ENCODE measurements at regions not wholly inside any gene's neighbourhood (a gene's known extent, or its start where the extent isn't known, plus 50 kb on each side); places are given as distances from the start of the nearest gene placed in this dataset.
"Not testable (repeated sequence)": the region's sequence is repeated elsewhere in the genome, so short reads cannot be mapped to it uniquely, and the experiment has no call there.

- CTCF ChIA-PET, result interaction anchor here in 1 of 2 donors (0.7 kb wide), 1 partner anchor 68 kb away, joined by 3 read pairs; no protein-coding TSS in a partner anchor
- not testable (repeated sequence) for ATAC-seq (replicated peaks in 1 of 4)
Observed at GRCh38 chr17:14518919-14519318, 218.0 kb downstream of the HS3ST3B1 start.

GRCh38 chr17:14514973-14515372 is 214.1 kb downstream of the HS3ST3B1 start:
- Mint-ChIP-seq H3K4me1 (no peaks in the 10 kb centered on the region), H3K27ac (no peak overlapping the region), H3K4me3 (no peak overlapping the region), H3K9me3 (no peaks in the 10 kb centered on the region), H3K27me3 (no peaks in the 10 kb centered on the region), H3K36me3 (no peaks in the 10 kb centered on the region)
- no peak for ATAC-seq (replicated peaks in 1 of 4)
- H3K9me3 ChIP-seq, result no peaks in the 10 kb centered on the region
- no CpG with 5 or more reads among the region's 3 CpGs for WGBS (ENCODE audit: insufficient coverage)
- H3K27ac ChIP-seq (ENCODE audit: low read length), result no peak overlapping the region
- ChIA-PET CTCF (no interaction called here), POLR2A (no interaction called here)
- no peak for DNase-seq
- no peak overlapping the region for H3K4me3 ChIP-seq (ENCODE audit: control insufficient read depth in 1 of 2, extremely low read depth in 1 of 2, low read length in 1 of 2)
- no peaks in the 10 kb centered on the region for H3K27me3 ChIP-seq (replicated peaks in 1 of 2; ENCODE audit: control insufficient read depth in 2 of 2, extremely low read depth in 1 of 2, insufficient read depth in 2 of 2, low read length in 1 of 2)
- H3K36me3 ChIP-seq (ENCODE audit: control insufficient read depth in 2 of 2, extremely low read depth in 1 of 2, insufficient read depth in 1 of 2, low read length in 1 of 2), result no peaks in the 10 kb centered on the region
- H3K4me1 ChIP-seq (ENCODE audit: control insufficient read depth in 1 of 2, extremely low read depth in 1 of 2, insufficient read depth in 2 of 2, low read length in 2 of 2), result no peaks in the 10 kb centered on the region

More at GRCh38 chr17:14518919-14519318, 218.0 kb downstream of the HS3ST3B1 start:
- not testable (repeated sequence) for H3K27me3 ChIP-seq (replicated peaks in 1 of 2; ENCODE audit: control insufficient read depth in 2 of 2, extremely low read depth in 1 of 2, insufficient read depth in 2 of 2, low read length in 1 of 2); H3K9me3 ChIP-seq; H3K36me3 Mint-ChIP-seq; H3K4me1 ChIP-seq (ENCODE audit: control insufficient read depth in 1 of 2, extremely low read depth in 1 of 2, insufficient read depth in 2 of 2, low read length in 2 of 2); H3K4me3 Mint-ChIP-seq; H3K4me1 Mint-ChIP-seq; H3K9me3 Mint-ChIP-seq; H3K36me3 ChIP-seq (ENCODE audit: control insufficient read depth in 2 of 2, extremely low read depth in 1 of 2, insufficient read depth in 1 of 2, low read length in 1 of 2); H3K27ac Mint-ChIP-seq; H3K27ac ChIP-seq (ENCODE audit: low read length); H3K4me3 ChIP-seq (ENCODE audit: control insufficient read depth in 1 of 2, extremely low read depth in 1 of 2, low read length in 1 of 2); H3K27me3 Mint-ChIP-seq; DNase-seq
- WGBS (ENCODE audit: insufficient coverage), result 100% methylated on average over 2 of the region's 3 CpGs
- POLR2A ChIA-PET, result interaction anchor here in 1 of 2 donors (0.6 kb wide), 1 partner anchor 353 kb away, joined by 5 read pairs; no protein-coding TSS in a partner anchor

- H3K9me3 ChIP-seq, result no peaks in the 10 kb centered on the region
- ChIA-PET POLR2A (no interaction called here), CTCF (no interaction called here)
- peaks cover 0 to 3% (median 0%) of the 10 kb centered on the region in 3 donors for H3K9me3 Mint-ChIP-seq
- no peak overlapping the region for H3K4me3 ChIP-seq (ENCODE audit: control insufficient read depth in 1 of 2, extremely low read depth in 1 of 2, low read length in 1 of 2)
- ATAC-seq (replicated peaks in 1 of 4), result no peak
- no peak for DNase-seq
- no peaks in the 10 kb centered on the region for H3K4me1 Mint-ChIP-seq
- H3K36me3 Mint-ChIP-seq, result no peaks in the 10 kb centered on the region
- no peak overlapping the region for H3K27ac ChIP-seq (ENCODE audit: low read length)
- H3K4me3 Mint-ChIP-seq, result no peak overlapping the region
- H3K4me1 ChIP-seq (ENCODE audit: control insufficient read depth in 1 of 2, extremely low read depth in 1 of 2, insufficient read depth in 2 of 2, low read length in 2 of 2), result no peaks in the 10 kb centered on the region
- H3K36me3 ChIP-seq (ENCODE audit: control insufficient read depth in 2 of 2, extremely low read depth in 1 of 2, insufficient read depth in 1 of 2, low read length in 1 of 2), result no peaks in the 10 kb centered on the region
- WGBS (ENCODE audit: insufficient coverage), result no CpG with 5 or more reads among the region's 3 CpGs
- no peaks in the 10 kb centered on the region for H3K27me3 ChIP-seq (replicated peaks in 1 of 2; ENCODE audit: control insufficient read depth in 2 of 2, extremely low read depth in 1 of 2, insufficient read depth in 2 of 2, low read length in 1 of 2)
- no peaks in the 10 kb centered on the region for H3K27me3 Mint-ChIP-seq
- H3K27ac Mint-ChIP-seq, result no peak overlapping the region
Observed at GRCh38 chr17:14513835-14514234, 213.0 kb downstream of the HS3ST3B1 start.

GRCh38 chr17:14510136-14510535 is 209.3 kb downstream of the HS3ST3B1 start:
- CTCF ChIA-PET, result no interaction called here
- no peak for ATAC-seq (replicated peaks in 1 of 4)

GRCh38 chr17:14508156-14508555 is 207.3 kb downstream of the HS3ST3B1 start:
- CTCF ChIA-PET, result no interaction called here

More at GRCh38 chr17:14510136-14510535, 209.3 kb downstream of the HS3ST3B1 start:
- no peak overlapping the region for H3K27ac ChIP-seq (ENCODE audit: low read length)
- H3K27me3 Mint-ChIP-seq, result no peaks in the 10 kb centered on the region
- no peaks in the 10 kb centered on the region for H3K36me3 Mint-ChIP-seq
- no peaks in the 10 kb centered on the region for H3K36me3 ChIP-seq (ENCODE audit: control insufficient read depth in 2 of 2, extremely low read depth in 1 of 2, insufficient read depth in 1 of 2, low read length in 1 of 2)
- no peak for DNase-seq
- H3K4me1 Mint-ChIP-seq, result no peaks in the 10 kb centered on the region
- H3K4me3 Mint-ChIP-seq, result no peak overlapping the region
- no peaks in the 10 kb centered on the region for H3K4me1 ChIP-seq (ENCODE audit: control insufficient read depth in 1 of 2, extremely low read depth in 1 of 2, insufficient read depth in 2 of 2, low read length in 2 of 2)
- H3K4me3 ChIP-seq (ENCODE audit: control insufficient read depth in 1 of 2, extremely low read depth in 1 of 2, low read length in 1 of 2), result no peak overlapping the region
- no peaks in the 10 kb centered on the region for H3K27me3 ChIP-seq (replicated peaks in 1 of 2; ENCODE audit: control insufficient read depth in 2 of 2, extremely low read depth in 1 of 2, insufficient read depth in 2 of 2, low read length in 1 of 2)
- no CpG with 5 or more reads among the region's 3 CpGs for WGBS (ENCODE audit: insufficient coverage)
- H3K9me3 Mint-ChIP-seq, result peaks cover 0 to 3% (median 0%) of the 10 kb centered on the region in 3 donors
- H3K9me3 ChIP-seq, result no peaks in the 10 kb centered on the region
- POLR2A ChIA-PET, result no interaction called here
- no peak overlapping the region for H3K27ac Mint-ChIP-seq

GRCh38 chr17:14506364-14506763 is 205.5 kb downstream of the HS3ST3B1 start:
- 90% methylated on average over 3 of the region's 5 CpGs for WGBS (ENCODE audit: insufficient coverage)
- Mint-ChIP-seq H3K27me3 (no peaks in the 10 kb centered on the region), H3K36me3 (no peaks in the 10 kb centered on the region), H3K27ac (no peak overlapping the region), H3K4me1 (no peaks in the 10 kb centered on the region), H3K4me3 (no peak overlapping the region), H3K9me3 (peaks cover 0 to 4% (median 3%) of the 10 kb centered on the region in 3 donors)
- H3K9me3 ChIP-seq, result no peaks in the 10 kb centered on the region
- H3K4me1 ChIP-seq (ENCODE audit: control insufficient read depth in 1 of 2, extremely low read depth in 1 of 2, insufficient read depth in 2 of 2, low read length in 2 of 2), result no peaks in the 10 kb centered on the region
- no peaks in the 10 kb centered on the region for H3K36me3 ChIP-seq (ENCODE audit: control insufficient read depth in 2 of 2, extremely low read depth in 1 of 2, insufficient read depth in 1 of 2, low read length in 1 of 2)
- ChIA-PET POLR2A (interaction anchor here in 1 of 2 donors (0.7 kb wide), 1 partner anchor 377 kb away, joined by 3 read pairs; no protein-coding TSS in a partner anchor), CTCF (no interaction called here)
- ATAC-seq (replicated peaks in 1 of 4) (no peak), DNase-seq (no peak)
- no peaks in the 10 kb centered on the region for H3K27me3 ChIP-seq (replicated peaks in 1 of 2; ENCODE audit: control insufficient read depth in 2 of 2, extremely low read depth in 1 of 2, insufficient read depth in 2 of 2, low read length in 1 of 2)
- no peak overlapping the region for H3K27ac ChIP-seq (ENCODE audit: low read length)
- H3K4me3 ChIP-seq (ENCODE audit: control insufficient read depth in 1 of 2, extremely low read depth in 1 of 2, low read length in 1 of 2), result no peak overlapping the region

More at GRCh38 chr17:14508156-14508555, 207.3 kb downstream of the HS3ST3B1 start:
- Histone ChIP-seq H3K27me3 (replicated peaks in 1 of 2; ENCODE audit: control insufficient read depth in 2 of 2, extremely low read depth in 1 of 2, insufficient read depth in 2 of 2, low read length in 1 of 2) (no peaks in the 10 kb centered on the region), H3K4me1 (ENCODE audit: control insufficient read depth in 1 of 2, extremely low read depth in 1 of 2, insufficient read depth in 2 of 2, low read length in 2 of 2) (no peaks in the 10 kb centered on the region), H3K4me3 (ENCODE audit: control insufficient read depth in 1 of 2, extremely low read depth in 1 of 2, low read length in 1 of 2) (no peak overlapping the region), H3K9me3 (no peaks in the 10 kb centered on the region), H3K27ac (ENCODE audit: low read length) (no peak overlapping the region), H3K36me3 (ENCODE audit: control insufficient read depth in 2 of 2, extremely low read depth in 1 of 2, insufficient read depth in 1 of 2, low read length in 1 of 2) (no peaks in the 10 kb centered on the region)
- no peak for ATAC-seq (replicated peaks in 1 of 4)
- no peak overlapping the region for H3K4me3 Mint-ChIP-seq
- no peaks in the 10 kb centered on the region for H3K4me1 Mint-ChIP-seq
- POLR2A ChIA-PET, result no interaction called here
- peaks cover 0 to 4% (median 3%) of the 10 kb centered on the region in 3 donors for H3K9me3 Mint-ChIP-seq
- no peaks in the 10 kb centered on the region for H3K36me3 Mint-ChIP-seq
- H3K27me3 Mint-ChIP-seq, result no peaks in the 10 kb centered on the region
- WGBS (ENCODE audit: insufficient coverage), result 85% methylated on average over 3 of the region's 5 CpGs
- no peak overlapping the region for H3K27ac Mint-ChIP-seq
- DNase-seq, result no peak

GRCh38 chr17:14505606-14506005 is 204.7 kb downstream of the HS3ST3B1 start:
- H3K4me3 Mint-ChIP-seq, result no peak overlapping the region
- WGBS (ENCODE audit: insufficient coverage), result 61% methylated on average over 3 of the region's 3 CpGs
- Histone ChIP-seq H3K27me3 (replicated peaks in 1 of 2; ENCODE audit: control insufficient read depth in 2 of 2, extremely low read depth in 1 of 2, insufficient read depth in 2 of 2, low read length in 1 of 2) (no peaks in the 10 kb centered on the region), H3K36me3 (ENCODE audit: control insufficient read depth in 2 of 2, extremely low read depth in 1 of 2, insufficient read depth in 1 of 2, low read length in 1 of 2) (no peaks in the 10 kb centered on the region), H3K9me3 (no peaks in the 10 kb centered on the region), H3K27ac (ENCODE audit: low read length) (no peak overlapping the region), H3K4me1 (ENCODE audit: control insufficient read depth in 1 of 2, extremely low read depth in 1 of 2, insufficient read depth in 2 of 2, low read length in 2 of 2) (no peaks in the 10 kb centered on the region), H3K4me3 (ENCODE audit: control insufficient read depth in 1 of 2, extremely low read depth in 1 of 2, low read length in 1 of 2) (no peak overlapping the region)
- H3K9me3 Mint-ChIP-seq, result peaks cover 0 to 4% (median 3%) of the 10 kb centered on the region in 3 donors
- H3K36me3 Mint-ChIP-seq, result no peaks in the 10 kb centered on the region
- ChIA-PET CTCF (no interaction called here), POLR2A (no interaction called here)
- ATAC-seq (replicated peaks in 1 of 4), result no peak
- no peaks in the 10 kb centered on the region for H3K27me3 Mint-ChIP-seq
- DNase-seq, result no peak
- no peak overlapping the region for H3K27ac Mint-ChIP-seq
- no peaks in the 10 kb centered on the region for H3K4me1 Mint-ChIP-seq

All from T-cell (primary cell).